K562 (cell line): ENCODE measurements at regions not wholly inside any gene's neighbourhood (a gene's known extent, or its start where the extent isn't known, plus 50 kb on each side); places are given as distances from the start of the nearest gene placed in this dataset.

ENCODE experiments used
- ATAC-seq: fragments of 200-7000 bp; cut with Tn5 transposase; 3 replicates; pipeline ENCODE4 v1.9.1; 2020; ENCODE audit warnings: moderate library complexity
- BruUV-seq: library from RNA; stranded (reverse); fragments of 400-500 nt; replicated peaks from 2 replicates; lab custom pipeline; 2021; lab: Mats Ljungman, UMichigan
- CTCF ChIA-PET: fragments of 300-600 bp; formaldehyde crosslinking; extraction: SDS; loops from one replicate; lab custom pipeline; 2021; ENCODE audit warnings: low intra/inter-chr PET ratio; lab: Yijun Ruan, JAX
- POLR2A ChIA-PET: fragments of 300-600, 350-650 bp; sonication (Branson Sonifier 250); formaldehyde crosslinking; extraction: SDS; loops from one replicate; lab custom pipeline; 2021; ENCODE audit warnings: antibody characterized with exemption, inconsistent platforms; lab: Yijun Ruan, JAX
- DNase-seq, 4 experiments: peaks; one replicate each; pipeline versions ENCODE4 v3.0.0 to v3.0.0-alpha.2; 2011 to 2018; ENCODE audit warnings: low spot score in 3 of 4, mixed read lengths in 3 of 4; ENCODE audit errors: extremely low read depth in 1 of 4
- FAIRE-seq: peaks from 2 replicates; lab custom pipeline; 2011; peaks lifted over from hg19 to GRCh38; lab: Jason Lieb, UNC
- H2AFZ ChIP-seq: 2 replicates; pipeline ENCODE4 v1.6.0; 2011; ENCODE audit warnings: low read depth, low read length, control low read depth, inconsistent platforms
- H3K27ac ChIP-seq: fragments of 200-600 bp; 3 replicates; pipeline ENCODE4 v1.8.0; 2011; ENCODE audit warnings: low read depth, mild to moderate bottlenecking, control low read depth, inconsistent platforms, low read length, moderate library complexity, mixed read lengths; ENCODE audit errors: extremely low read depth
- H3K27me3 ChIP-seq, 2 experiments: fragments of 300-600 bp in 1 of 2; 2 replicates in 1 of 2; 3 replicates in 1 of 2; pipeline versions ENCODE4 v1.6.0 to v1.8.0; 2011; ENCODE audit warnings: inconsistent platforms in 2 of 2, low read length in 2 of 2, mild to moderate bottlenecking in 1 of 2, mixed read lengths in 1 of 2, moderate library complexity in 1 of 2; ENCODE audit not compliant: control insufficient read depth in 2 of 2, insufficient read depth in 2 of 2
- H3K36me3 ChIP-seq: fragments of 300-600 bp; 3 replicates; pipeline ENCODE4 v1.8.0; 2011; ENCODE audit warnings: mild to moderate bottlenecking, low read length, inconsistent platforms; ENCODE audit not compliant: control insufficient read depth, insufficient read depth
- H3K4me1 ChIP-seq, 2 experiments: fragments of 200-600 bp in 1 of 2; replicated peaks in 1 of 2; 2 replicates in 1 of 2; 3 replicates in 1 of 2; pipeline versions ENCODE4 v1.5.1 to v1.8.0; 2011; ENCODE audit warnings: inconsistent platforms in 2 of 2, low read length in 2 of 2, mild to moderate bottlenecking in 1 of 2, mixed read lengths in 1 of 2, moderate library complexity in 1 of 2; ENCODE audit not compliant: control insufficient read depth in 2 of 2, insufficient read depth in 2 of 2
- H3K4me2 ChIP-seq: 2 replicates; pipeline ENCODE4 v1.6.1; 2011; ENCODE audit warnings: low read length, control low read depth, inconsistent platforms, mixed read lengths; ENCODE audit not compliant: insufficient read depth
- H3K4me3 ChIP-seq: fragments of 200-600 bp; sonication (generic), shearing (Covaris generic); 2 replicates; pipeline ENCODE4 v1.5.1; 2016; ENCODE audit warnings: control low read depth, inconsistent platforms
- H3K79me2 ChIP-seq: fragments of 200-600 bp; 3 replicates; pipeline ENCODE4 v1.8.0; 2011; ENCODE audit warnings: low read length, inconsistent platforms; ENCODE audit not compliant: control insufficient read depth, insufficient read depth
- H3K9ac ChIP-seq, 2 experiments: 2 replicates each; pipeline versions ENCODE4 v1.6.0 to v1.6.1; 2011; ENCODE audit warnings: low read depth in 2 of 2, low read length in 2 of 2, control low read depth in 1 of 2, inconsistent platforms in 1 of 2, mild to moderate bottlenecking in 1 of 2, mixed read lengths in 1 of 2; ENCODE audit not compliant: insufficient read depth in 1 of 2
- H3K9me1 ChIP-seq: one replicate; pipeline ENCODE4 v1.6.0; 2011; ENCODE audit warnings: inconsistent platforms, mild to moderate bottlenecking, low read length, moderate library complexity; ENCODE audit not compliant: control insufficient read depth, insufficient read depth
- H3K9me3 ChIP-seq: replicated peaks from 2 replicates; pipeline ENCODE4 v1.5.1; 2011; ENCODE audit warnings: low read depth, low read length, inconsistent platforms; ENCODE audit not compliant: control insufficient read depth, insufficient read depth
- H4K20me1 ChIP-seq: replicated peaks from 2 replicates; pipeline ENCODE4 v1.6.1; 2011; ENCODE audit warnings: low read length, inconsistent platforms, mixed read lengths; ENCODE audit not compliant: control insufficient read depth, insufficient read depth
- BRF1 ChIP-seq: IDR thresholded peaks from 3 replicates; pipeline ENCODE4 v1.6.1; 2011; ENCODE audit warnings: borderline replicate concordance, mild to moderate bottlenecking; ENCODE audit not compliant: insufficient read length; ENCODE audit errors: extremely low read depth
- CAMTA2 ChIP-seq: fragments of 250-450 bp; sonication (Bioruptor Pico); conservative IDR thresholded peaks from 2 replicates; pipeline ENCODE4 v1.5.1; 2022
- HMGXB4 ChIP-seq: sonication (generic); formaldehyde crosslinking; IDR thresholded peaks from 2 replicates; pipeline ENCODE4 v1.8.1; 2023; ENCODE audit warnings: mild to moderate bottlenecking, missing genetic modification reagents
- HNRNPK ChIP-seq: fragments of 200-400 bp; formaldehyde crosslinking; IDR thresholded peaks from one replicate; pipeline ENCODE4 v1.6.1; 2018; ENCODE audit warnings: mild to moderate bottlenecking, low read depth, low read length; ENCODE audit not compliant: poor library complexity, severe bottlenecking
- KLF13 ChIP-seq: fragments of 450-650 bp; IDR thresholded peaks from 2 replicates; pipeline ENCODE4 v1.6.1; 2016; ENCODE audit warnings: missing genetic modification characterization, low read depth, mild to moderate bottlenecking, missing compliant biosample characterization, moderate library complexity, borderline replicate concordance
- LCOR ChIP-seq: sonication (generic); formaldehyde crosslinking; IDR thresholded peaks from 2 replicates; pipeline ENCODE4 v1.8.0; 2022; ENCODE audit warnings: mild to moderate bottlenecking, missing genetic modification reagents
- MAFK ChIP-seq: IDR thresholded peaks from 2 replicates; pipeline ENCODE4 v1.6.1; 2011; ENCODE audit warnings: low read length, improper control_type of control experiment
- NR2C1 ChIP-seq, 2 experiments: fragments of 450-650 bp; IDR thresholded peaks; 2 replicates each; pipeline ENCODE4 v1.6.1; 2017; ENCODE audit warnings: mild to moderate bottlenecking in 2 of 2, antibody characterized with exemption in 1 of 2, inconsistent platforms in 1 of 2, missing compliant biosample characterization in 1 of 2, missing genetic modification characterization in 1 of 2
- PML ChIP-seq: IDR thresholded peaks from 2 replicates; pipeline ENCODE4 v1.6.1; 2012; ENCODE audit warnings: low read length, inconsistent platforms
- RNF2 ChIP-seq: sonication (generic); IDR thresholded peaks from 2 replicates; pipeline ENCODE4 v1.6.1; 2016
- SMAD2 ChIP-seq: fragments of 150-350 bp; IDR thresholded peaks from 2 replicates; pipeline ENCODE4 v1.6.1; 2014; ENCODE audit warnings: low read depth, mild to moderate bottlenecking, low read length
- SMARCB1 ChIP-seq: IDR thresholded peaks from 2 replicates; pipeline ENCODE4 v1.6.1; 2011; ENCODE audit warnings: improper control_type of control experiment, low read depth; ENCODE audit not compliant: insufficient read length
- SRSF1 ChIP-seq: fragments of 200-400 bp; formaldehyde crosslinking; IDR thresholded peaks from 2 replicates; pipeline ENCODE4 v1.6.1; 2017; ENCODE audit warnings: mild to moderate bottlenecking, low read depth, low read length, moderate library complexity
- WGBS: fragments of 100-300 bp; shearing (Covaris generic); methylation state at CpG from one replicate; pipeline ENCODE4 v1.1.6; 2016; ENCODE audit warnings: low coverage, mixed read lengths; ENCODE audit not compliant: insufficient coverage; ENCODE audit errors: missing lambda C conversion rate; 5-methylcytosine and 5-hydroxymethylcytosine counted together
- in situ Hi-C: fragments of 300-500 bp; cut with MboI; formaldehyde crosslinking; loops from 4 replicates; pipeline ENCODE4 v1.15.0; 2018; ENCODE audit warnings: inconsistent platforms, mixed read lengths
- intact Hi-C: fragments of 100-400 bp; cut with micrococcal nuclease; formaldehyde crosslinking; loops from 2 replicates; pipeline ENCODE4 v1.14.2; 2022
- TF ChIP-seq, protein P1 (sequence below): fragments of 450-650 bp; formaldehyde crosslinking; IDR thresholded peaks from 2 replicates; pipeline ENCODE4 v1.4.0; 2022; ENCODE audit warnings: mild to moderate bottlenecking, moderate library complexity

DNA sequence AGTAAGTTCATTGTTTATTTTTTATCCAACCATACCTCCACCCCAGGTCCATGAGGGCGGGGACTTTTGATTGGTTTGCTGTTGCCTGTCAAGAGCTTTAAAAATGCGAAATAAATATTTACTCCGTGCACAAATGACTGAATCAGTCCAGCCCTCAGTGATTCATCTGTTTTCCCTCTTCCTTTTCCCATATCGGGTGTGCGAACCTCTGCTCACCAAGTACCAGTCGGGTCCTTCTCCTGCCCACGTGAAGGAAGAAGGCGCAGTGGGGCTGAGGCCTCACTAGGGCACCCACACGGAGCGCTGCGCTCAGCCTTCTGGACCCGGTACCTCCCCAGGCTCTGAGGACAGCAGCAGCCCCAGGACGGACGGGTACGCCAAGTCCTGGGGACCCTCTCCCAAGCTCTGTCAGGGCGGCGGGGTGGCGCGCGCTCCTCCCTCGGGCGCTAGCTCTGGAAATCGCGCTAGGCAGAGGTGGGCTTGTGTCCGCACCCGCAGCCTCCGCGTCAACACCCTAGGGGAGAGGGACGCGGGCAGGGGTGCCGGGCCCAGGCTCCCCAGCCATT lies 70.5 kb upstream of the EPHB3 start:
- Histone ChIP-seq H3K27me3 (peaks cover 19 to 39% of the 10 kb centered on the region in 2 experiments), H3K4me3 (no peak overlapping the region), H3K9ac (no peak overlapping the region), H2AFZ (no peak overlapping the region), H3K9me1 (no peaks in the 10 kb centered on the region), H3K4me1 (peaks cover 0 to 8% of the 10 kb centered on the region in 2 experiments; a peak in 1 of 5 replicates), H3K9me3 (no peaks in the 10 kb centered on the region), H3K36me3 (no peaks in the 10 kb centered on the region), H3K27ac (no peak overlapping the region), H4K20me1 (no peaks in the 10 kb centered on the region), H3K4me2 (no peak overlapping the region), H3K79me2 (no peaks in the 10 kb centered on the region)
- ChIA-PET CTCF (no interaction called here), POLR2A (interaction anchor here (0.7 kb wide), 1 partner anchor 32 kb away, joined by 4 read pairs; no protein-coding TSS in a partner anchor)
- ATAC-seq (no peak), DNase-seq (no peak), FAIRE-seq (no peak)
- in situ Hi-C loops, result no loop called here
- WGBS, result 34% methylated on average over 20 of the region's 31 CpGs
- TF ChIP-seq HNRNPK (no peak), SRSF1 (no peak), NR2C1 (IDR thresholded peaks at IDR 0.05) (no peak), NR2C1 (tag; IDR thresholded peaks at IDR 0.05) (no peak), LCOR (no peak), RNF2 (no peak)
- no TSS peak for BruUV-seq
- intact Hi-C loops, result no loop called here

- Histone ChIP-seq H3K4me2 (no peak overlapping the region), H3K36me3 (no peaks in the 10 kb centered on the region), H3K27ac (no peak overlapping the region), H3K4me1 (peaks cover 0 to 8% of the 10 kb centered on the region in 2 experiments; a peak in 1 of 5 replicates), H4K20me1 (no peaks in the 10 kb centered on the region), H2AFZ (no peak overlapping the region), H3K9me3 (no peaks in the 10 kb centered on the region), H3K9me1 (no peaks in the 10 kb centered on the region), H3K4me3 (no peak overlapping the region), H3K79me2 (no peaks in the 10 kb centered on the region), H3K9ac (no peak overlapping the region), H3K27me3 (peaks cover 22 to 46% of the 10 kb centered on the region in 2 experiments)
- no peak for FAIRE-seq
- no peak for DNase-seq
- intact Hi-C loops, result no loop called here
- BruUV-seq, result no TSS peak
- CTCF ChIA-PET, result no interaction called here
- no peak for ATAC-seq
- WGBS, result 27% methylated on average over 26 of the region's 34 CpGs
- in situ Hi-C loops, result no loop called here
- POLR2A ChIA-PET, result no interaction called here
- TF ChIP-seq BRF1, result no peak
- TF ChIP-seq, protein P1, sequence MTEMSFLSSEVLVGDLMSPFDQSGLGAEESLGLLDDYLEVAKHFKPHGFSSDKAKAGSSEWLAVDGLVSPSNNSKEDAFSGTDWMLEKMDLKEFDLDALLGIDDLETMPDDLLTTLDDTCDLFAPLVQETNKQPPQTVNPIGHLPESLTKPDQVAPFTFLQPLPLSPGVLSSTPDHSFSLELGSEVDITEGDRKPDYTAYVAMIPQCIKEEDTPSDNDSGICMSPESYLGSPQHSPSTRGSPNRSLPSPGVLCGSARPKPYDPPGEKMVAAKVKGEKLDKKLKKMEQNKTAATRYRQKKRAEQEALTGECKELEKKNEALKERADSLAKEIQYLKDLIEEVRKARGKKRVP (CRISPR knock-in tag), result no peak
- TF ChIP-seq KLF13 (tag), result no peak
- TF ChIP-seq SMARCB1, result no peak
- no peak for TF ChIP-seq SMAD2
- TF ChIP-seq CAMTA2 (CRISPR knock-in tag), result no peak
- no peak for TF ChIP-seq MAFK
- TF ChIP-seq HMGXB4 (CRISPR knock-in tag), result no peak
- TF ChIP-seq PML, result no peak
Observed at GRCh38 chr3:184491867-184492615, 69.5 kb upstream of the EPHB3 start.
